ENCODE measurements at regions not wholly inside any gene's neighbourhood (a gene's known extent, or its start where the extent isn't known, plus 50 kb on each side); places are given as distances from the start of the nearest gene placed in this dataset.

DNA sequence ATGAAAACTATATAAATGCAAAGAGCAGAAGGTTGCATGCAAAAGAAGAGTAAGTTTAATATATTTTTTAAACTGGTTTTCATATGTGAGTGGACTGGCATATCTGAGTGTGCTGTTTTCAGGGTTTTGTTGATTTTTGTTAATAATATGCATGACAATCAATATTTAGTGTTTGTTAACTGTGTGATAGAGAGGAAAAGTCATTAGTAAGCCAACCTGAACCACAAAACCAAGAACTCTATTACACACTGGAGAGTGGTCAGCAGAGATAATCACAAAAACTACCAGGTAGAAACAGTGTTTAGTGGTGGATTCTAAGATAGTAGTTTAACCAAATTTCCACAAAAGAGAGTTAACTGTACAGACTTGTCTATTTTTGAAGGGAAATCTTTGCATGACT is 396.9 kb downstream of the GASK1B start:
- TF ChIP-seq EZH2 (IDR thresholded peaks at IDR 0.05): no peak
- no peak for TF ChIP-seq FOXP2 (optimal IDR thresholded peaks at IDR 0.05; ENCODE audit: control extremely low read depth, extremely low read length, insufficient read depth)
- TF ChIP-seq POLR2AphosphoS5 (IDR thresholded peaks at IDR 0.05; ENCODE audit: borderline replicate concordance, low read depth, low read length): no peak

Measured in SK-N-MC (cell line).